Fibroblast of the aortic adventitia (primary cell): ENCODE measurements at regions not wholly inside any gene's neighbourhood (a gene's known extent, or its start where the extent isn't known, plus 50 kb on each side); places are given as distances from the start of the nearest gene placed in this dataset.
"Not testable (repeated sequence)": the region's sequence is repeated elsewhere in the genome, so short reads cannot be mapped to it uniquely, and the experiment has no call there.

Source experiments
- DNase-seq: peaks from one replicate; pipeline ENCODE4 v3.0.0-alpha.2; 2010; ENCODE audit warnings: low read depth
- H3K4me3 ChIP-seq: 2 replicates; pipeline ENCODE4 v1.5.1; 2011; ENCODE audit warnings: low read depth, mild to moderate bottlenecking, control low read depth, low read length, moderate library complexity
- TF ChIP-seq, protein P1 (sequence below): IDR thresholded peaks from 2 replicates; pipeline ENCODE4 v1.5.1; 2011; ENCODE audit warnings: mild to moderate bottlenecking, low read length, control low read depth, inconsistent platforms; ENCODE audit not compliant: insufficient read depth

DNA sequence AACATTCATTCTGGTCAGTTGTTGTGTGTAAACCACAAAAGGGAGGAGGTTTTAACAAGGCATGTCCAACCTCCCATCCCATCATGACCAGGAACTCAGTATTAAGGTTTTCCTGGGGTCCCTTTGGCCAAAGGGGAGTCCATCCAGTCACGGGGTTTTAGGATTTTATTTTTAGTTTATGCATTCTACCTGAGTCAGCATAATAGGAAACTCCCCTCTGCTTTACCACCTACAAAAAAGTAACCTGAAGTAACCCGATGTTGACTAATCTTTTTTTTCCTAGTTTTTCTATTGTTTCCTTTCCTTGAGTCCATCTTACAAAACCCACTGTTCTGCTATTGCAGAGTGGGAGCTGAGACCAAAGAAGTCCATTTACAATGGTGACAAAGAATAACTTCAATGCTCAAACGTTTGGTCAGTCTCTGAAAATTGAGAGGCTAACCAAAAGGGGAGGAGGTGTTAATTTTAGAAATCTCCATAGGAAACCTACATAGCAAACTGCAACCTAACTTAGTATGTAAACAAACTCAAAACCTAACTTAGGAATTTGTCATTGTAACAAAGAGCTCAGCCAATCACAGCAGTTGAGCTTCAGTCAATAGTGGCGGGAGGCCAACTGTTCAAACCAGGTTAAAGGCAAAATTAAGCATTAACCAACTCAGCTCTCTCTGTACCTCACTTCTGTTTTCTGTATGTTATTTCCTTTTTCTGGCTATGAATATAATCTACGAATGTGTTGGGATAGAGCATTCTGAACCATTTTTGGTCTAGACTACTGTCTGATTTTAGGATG lies 1954.1 kb downstream of the PCDH9 start:
- TF ChIP-seq, protein P1, sequence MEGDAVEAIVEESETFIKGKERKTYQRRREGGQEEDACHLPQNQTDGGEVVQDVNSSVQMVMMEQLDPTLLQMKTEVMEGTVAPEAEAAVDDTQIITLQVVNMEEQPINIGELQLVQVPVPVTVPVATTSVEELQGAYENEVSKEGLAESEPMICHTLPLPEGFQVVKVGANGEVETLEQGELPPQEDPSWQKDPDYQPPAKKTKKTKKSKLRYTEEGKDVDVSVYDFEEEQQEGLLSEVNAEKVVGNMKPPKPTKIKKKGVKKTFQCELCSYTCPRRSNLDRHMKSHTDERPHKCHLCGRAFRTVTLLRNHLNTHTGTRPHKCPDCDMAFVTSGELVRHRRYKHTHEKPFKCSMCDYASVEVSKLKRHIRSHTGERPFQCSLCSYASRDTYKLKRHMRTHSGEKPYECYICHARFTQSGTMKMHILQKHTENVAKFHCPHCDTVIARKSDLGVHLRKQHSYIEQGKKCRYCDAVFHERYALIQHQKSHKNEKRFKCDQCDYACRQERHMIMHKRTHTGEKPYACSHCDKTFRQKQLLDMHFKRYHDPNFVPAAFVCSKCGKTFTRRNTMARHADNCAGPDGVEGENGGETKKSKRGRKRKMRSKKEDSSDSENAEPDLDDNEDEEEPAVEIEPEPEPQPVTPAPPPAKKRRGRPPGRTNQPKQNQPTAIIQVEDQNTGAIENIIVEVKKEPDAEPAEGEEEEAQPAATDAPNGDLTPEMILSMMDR, result no peak
- DNase-seq, result no peak
- no peak overlapping the region for H3K4me3 ChIP-seq

DNA sequence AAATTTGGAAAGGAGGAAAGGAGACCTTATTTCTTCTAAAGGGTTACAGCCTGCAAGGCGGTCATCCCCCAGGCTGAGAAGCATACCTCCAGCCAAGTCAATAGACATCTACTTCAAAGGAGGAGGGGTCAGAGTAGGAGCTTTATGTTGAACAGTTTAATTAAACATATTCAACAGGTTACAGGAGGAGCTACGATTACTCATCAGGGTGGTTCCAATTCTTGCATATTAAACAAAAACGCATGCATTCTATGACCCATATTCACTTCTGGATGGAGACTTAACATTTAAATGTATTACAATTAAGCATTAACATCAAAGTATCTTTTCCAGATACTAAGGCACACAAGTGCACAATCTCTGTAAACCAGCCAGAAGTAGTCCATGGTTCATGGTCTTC lies 1955.0 kb downstream of the PCDH9 start:
- DNase-seq, result no peak
- TF ChIP-seq, protein P1, result no peak
- no peak overlapping the region for H3K4me3 ChIP-seq

- DNase-seq, H3K4me3 ChIP-seq: not testable (repeated sequence)
Measured at GRCh38 chr13:65273811-65274420, 1956.2 kb downstream of the PCDH9 start.

DNA sequence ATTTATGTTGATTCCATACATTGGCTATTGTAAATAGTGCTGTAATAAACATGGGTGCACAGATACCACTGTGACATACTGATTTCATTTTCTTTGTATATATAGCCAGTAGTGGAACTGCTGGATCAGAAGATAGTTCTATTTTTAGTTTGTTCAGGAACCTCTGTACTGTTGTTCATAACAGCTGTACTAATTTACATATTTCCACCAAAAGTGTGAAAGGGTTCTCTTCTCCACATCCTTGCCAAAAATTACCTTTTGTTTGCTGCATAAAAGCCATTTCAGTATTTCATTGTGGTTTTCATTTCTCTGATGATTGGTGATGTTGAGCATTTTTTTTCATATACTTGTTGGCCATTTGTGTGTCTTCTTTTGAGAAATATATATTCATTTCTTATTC lies 1962.1 kb downstream of the PCDH9 start:
- TF ChIP-seq, protein P1, result no peak

DNA sequence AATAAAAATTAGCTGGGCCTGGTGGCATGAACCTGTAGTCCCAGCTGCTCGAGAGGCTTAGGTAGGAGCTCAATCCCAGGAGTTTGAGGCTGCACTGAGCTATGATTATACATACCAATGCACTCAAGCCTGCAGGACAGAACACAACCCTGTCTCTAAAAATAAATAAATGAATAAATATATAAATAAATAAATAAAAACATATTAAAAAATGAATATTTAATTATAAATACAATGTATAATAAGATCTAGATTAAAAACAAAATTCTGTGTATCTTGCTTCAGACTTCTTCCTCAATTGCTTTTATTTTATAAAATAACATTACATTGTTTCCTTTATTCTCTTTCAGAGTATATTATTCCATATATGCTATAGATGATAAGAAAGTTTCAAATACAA lies 1964.1 kb downstream of the PCDH9 start:
- no peak overlapping the region for H3K4me3 ChIP-seq
- TF ChIP-seq, protein P1, result no peak
- no peak for DNase-seq

More for the DNA sequence above, 1962.1 kb downstream of the PCDH9 start:
- DNase-seq, result no peak
- no peak overlapping the region for H3K4me3 ChIP-seq

DNA sequence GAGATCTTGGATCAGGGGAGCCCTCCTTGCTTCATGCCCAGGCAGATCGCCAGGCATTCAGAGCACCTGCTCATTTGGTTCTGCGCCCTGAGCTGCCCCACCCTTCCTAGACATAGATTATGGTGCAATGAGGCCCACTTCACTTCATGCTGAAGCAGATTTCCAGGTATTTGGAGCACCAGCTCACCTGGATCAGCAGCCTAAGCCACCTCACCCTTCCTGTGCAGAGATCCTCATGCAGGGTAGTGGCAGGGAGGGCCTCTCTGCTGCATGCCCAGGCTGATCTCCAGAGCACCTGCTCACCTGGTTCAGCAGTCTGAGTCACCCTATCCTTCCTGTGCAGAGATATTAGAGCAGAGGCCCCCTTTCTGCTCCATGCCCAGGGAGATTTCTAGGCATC lies 1966.1 kb downstream of the PCDH9 start:
- no peak for DNase-seq
- TF ChIP-seq, protein P1, result no peak
- no peak overlapping the region for H3K4me3 ChIP-seq

DNA sequence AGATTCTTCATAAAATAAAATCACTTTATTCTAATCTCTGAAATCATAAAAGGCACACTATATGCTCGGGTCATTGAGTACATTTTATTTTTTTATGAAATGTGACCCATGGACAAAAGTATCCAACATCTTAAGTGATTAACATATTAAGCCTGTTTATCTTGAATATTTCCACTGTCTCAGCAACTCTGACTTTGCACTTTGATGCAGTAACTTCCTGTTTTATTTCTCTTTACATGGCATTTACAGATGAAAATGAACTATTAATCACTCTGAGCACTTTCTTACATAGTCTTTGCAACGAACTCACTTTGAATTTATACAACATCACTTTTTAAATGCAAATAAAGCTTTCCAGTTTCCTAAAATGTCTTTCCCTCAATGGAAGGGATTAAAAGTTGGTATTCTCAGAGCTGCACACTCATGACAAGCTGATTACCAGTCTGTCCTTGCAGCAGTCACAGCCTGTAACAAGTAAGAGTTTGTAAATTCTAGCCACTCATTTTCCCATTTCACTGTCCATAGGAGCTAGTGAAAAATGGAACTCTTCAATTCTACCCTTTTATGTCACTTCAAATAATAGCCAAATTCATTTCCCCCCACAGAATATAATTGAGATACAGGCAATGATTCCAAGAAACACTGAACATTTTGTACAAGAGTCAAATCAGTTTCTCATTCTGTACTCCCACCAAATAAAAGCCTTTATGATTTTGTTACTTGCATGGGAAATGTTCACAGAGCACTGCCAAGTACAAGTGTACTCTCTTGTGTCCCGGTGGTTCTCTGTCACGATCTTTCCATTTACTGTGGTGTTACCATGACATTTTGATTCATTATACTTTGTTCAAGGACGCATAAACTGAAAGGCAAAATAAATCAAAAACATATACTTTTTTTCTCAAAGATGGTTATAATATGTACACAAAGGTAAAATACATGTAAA lies 1968.9 kb downstream of the PCDH9 start:
- TF ChIP-seq, protein P1, result no peak
- DNase-seq, result peak; percentile 5
- H3K4me3 ChIP-seq, result no peak overlapping the region
